SU-DHL-6 (cell line): ENCODE measurements at regions not wholly inside any gene's neighbourhood (a gene's known extent, or its start where the extent isn't known, plus 50 kb on each side); places are given as distances from the start of the nearest gene placed in this dataset.

Experiments used
- H2AFZ ChIP-seq: fragments of 200-600 bp; sonication (generic); 2 replicates; pipeline ENCODE4 v1.6.1; 2014; ENCODE audit warnings: low read depth, mild to moderate bottlenecking, moderate library complexity, mixed read lengths, antibody characterized with exemption, low read length; ENCODE audit not compliant: severe bottlenecking
- H3F3A ChIP-seq: fragments of 200-600 bp; shearing (Covaris generic); 2 replicates; pipeline ENCODE4 v1.6.0; 2016; ENCODE audit warnings: antibody characterized with exemption, mild to moderate bottlenecking; ENCODE audit not compliant: insufficient read depth
- H3K27ac ChIP-seq: fragments of 200-600 bp; sonication (generic); 2 replicates; pipeline ENCODE4 v1.5.1; 2016; ENCODE audit warnings: low read depth, mild to moderate bottlenecking, low read length, moderate library complexity, mixed read lengths
- H3K27me3 ChIP-seq: fragments of 200-600 bp; sonication (generic), shearing (Covaris generic); 2 replicates; pipeline ENCODE4 v1.6.0; 2014; ENCODE audit warnings: mild to moderate bottlenecking, low read length
- H3K36me3 ChIP-seq: fragments of 200-600 bp; sonication (generic); 2 replicates; pipeline ENCODE4 v1.6.1; 2014; ENCODE audit warnings: mild to moderate bottlenecking, low read length, mixed read lengths
- H3K4me2 ChIP-seq: fragments of 300-600, 200-600 bp; shearing (Covaris generic), sonication (generic); 2 replicates; pipeline ENCODE4 v1.6.0; 2014; ENCODE audit warnings: low read length, low read depth, mild to moderate bottlenecking; ENCODE audit not compliant: poor library complexity, severe bottlenecking
- H3K4me3 ChIP-seq: fragments of 200-600 bp; sonication (generic); 2 replicates; pipeline ENCODE4 v1.5.1; 2014; ENCODE audit warnings: antibody characterized with exemption, low read length, mild to moderate bottlenecking, mixed read lengths; ENCODE audit not compliant: insufficient read depth, poor library complexity, severe bottlenecking
- H3K79me2 ChIP-seq: fragments of 200-600 bp; sonication (generic); 2 replicates; pipeline ENCODE4 v1.6.1; 2014; ENCODE audit warnings: mild to moderate bottlenecking, low read length, moderate library complexity; ENCODE audit not compliant: insufficient read depth
- H3K9ac ChIP-seq: fragments of 200-600 bp; sonication (generic); 2 replicates; pipeline ENCODE4 v1.7.0; 2014; ENCODE audit warnings: mild to moderate bottlenecking, low read length
- H3K9me2 ChIP-seq: fragments of 200-600 bp; sonication (generic); replicated peaks from 2 replicates; pipeline ENCODE4 v1.6.1; 2014; ENCODE audit warnings: low read length; ENCODE audit not compliant: insufficient read depth
- H3K9me3 ChIP-seq: fragments of 200-600 bp; sonication (generic); 2 replicates; pipeline ENCODE4 v1.6.1; 2014; ENCODE audit warnings: low read length, mixed read lengths; ENCODE audit not compliant: insufficient read depth
- H4K20me1 ChIP-seq: fragments of 200-600 bp; sonication (generic); 2 replicates; pipeline ENCODE4 v1.6.1; 2014; ENCODE audit warnings: low read depth, mild to moderate bottlenecking, antibody characterized with exemption, low read length, moderate library complexity, mixed read lengths
- EZH2phosphoT487 ChIP-seq: fragments of 200-600 bp; sonication (generic), shearing (Covaris generic); conservative IDR thresholded peaks from 2 replicates; pipeline ENCODE4 v1.6.1; 2018; ENCODE audit warnings: mild to moderate bottlenecking, antibody characterized with exemption, low read length, moderate library complexity, mixed read lengths
- TF ChIP-seq, protein P1 (sequence below): fragments of 200-600 bp; sonication (generic); IDR thresholded peaks from one replicate; pipeline ENCODE4 v1.5.1; 2017; ENCODE audit warnings: antibody characterized with exemption, mild to moderate bottlenecking, low read length, moderate library complexity; ENCODE audit not compliant: insufficient read depth, poor library complexity, severe bottlenecking

DNA sequence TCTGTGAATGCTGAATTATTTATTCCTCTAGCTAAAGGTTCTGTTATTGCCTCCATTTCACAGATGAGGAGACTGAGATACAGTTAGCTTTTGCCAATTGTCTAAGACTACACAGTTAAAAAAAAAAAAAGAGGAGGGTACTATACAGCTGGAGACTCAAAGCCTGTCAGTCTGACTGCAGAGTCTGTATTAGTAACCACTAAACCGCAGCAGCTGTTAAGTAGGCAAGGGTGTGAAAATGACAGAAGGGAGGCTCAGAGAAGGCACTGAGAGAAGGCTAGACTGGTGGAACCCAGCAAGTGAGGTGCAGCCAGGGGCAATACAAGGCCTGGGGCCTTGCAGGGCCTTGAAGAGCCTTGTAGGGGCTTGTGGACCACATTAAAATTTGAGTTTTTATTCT lies 181.2 kb downstream of the CSNK2A3 start:
- no peaks in the 10 kb centered on the region for H3K36me3 ChIP-seq
- H3K4me3 ChIP-seq, result no peak overlapping the region
- no peaks in the 10 kb centered on the region for H3K27me3 ChIP-seq
- no peaks in the 10 kb centered on the region for H3K79me2 ChIP-seq
- H3F3A ChIP-seq, result no peaks in the 10 kb centered on the region
- TF ChIP-seq EZH2phosphoT487, result no peak
- TF ChIP-seq, protein P1, sequence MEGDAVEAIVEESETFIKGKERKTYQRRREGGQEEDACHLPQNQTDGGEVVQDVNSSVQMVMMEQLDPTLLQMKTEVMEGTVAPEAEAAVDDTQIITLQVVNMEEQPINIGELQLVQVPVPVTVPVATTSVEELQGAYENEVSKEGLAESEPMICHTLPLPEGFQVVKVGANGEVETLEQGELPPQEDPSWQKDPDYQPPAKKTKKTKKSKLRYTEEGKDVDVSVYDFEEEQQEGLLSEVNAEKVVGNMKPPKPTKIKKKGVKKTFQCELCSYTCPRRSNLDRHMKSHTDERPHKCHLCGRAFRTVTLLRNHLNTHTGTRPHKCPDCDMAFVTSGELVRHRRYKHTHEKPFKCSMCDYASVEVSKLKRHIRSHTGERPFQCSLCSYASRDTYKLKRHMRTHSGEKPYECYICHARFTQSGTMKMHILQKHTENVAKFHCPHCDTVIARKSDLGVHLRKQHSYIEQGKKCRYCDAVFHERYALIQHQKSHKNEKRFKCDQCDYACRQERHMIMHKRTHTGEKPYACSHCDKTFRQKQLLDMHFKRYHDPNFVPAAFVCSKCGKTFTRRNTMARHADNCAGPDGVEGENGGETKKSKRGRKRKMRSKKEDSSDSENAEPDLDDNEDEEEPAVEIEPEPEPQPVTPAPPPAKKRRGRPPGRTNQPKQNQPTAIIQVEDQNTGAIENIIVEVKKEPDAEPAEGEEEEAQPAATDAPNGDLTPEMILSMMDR, result no peak
- H3K9ac ChIP-seq, result no peak overlapping the region
- H4K20me1 ChIP-seq, result no peaks in the 10 kb centered on the region
- H2AFZ ChIP-seq, result no peak overlapping the region
- H3K9me2 ChIP-seq, result no peaks in the 10 kb centered on the region
- no peaks in the 10 kb centered on the region for H3K9me3 ChIP-seq
- H3K4me2 ChIP-seq, result no peak overlapping the region
- no peak overlapping the region for H3K27ac ChIP-seq

DNA sequence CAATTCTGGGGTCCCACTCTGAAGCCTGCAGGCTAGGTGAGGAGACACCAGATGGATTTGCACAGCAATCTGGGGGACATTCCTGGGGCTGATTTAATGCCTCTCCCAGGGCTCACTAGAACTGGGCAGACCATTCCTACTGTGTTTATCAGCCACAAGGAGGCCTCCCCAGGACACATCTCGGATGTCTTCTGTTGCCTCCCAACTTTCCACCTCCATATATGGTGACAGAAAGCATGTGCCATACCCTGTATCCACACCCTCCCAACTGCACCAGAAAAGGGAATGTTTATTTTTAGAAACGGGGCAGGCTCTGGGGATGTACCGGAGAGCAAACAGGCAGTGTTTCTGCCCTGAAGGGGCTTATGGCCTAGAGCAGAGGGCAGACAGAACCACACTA lies 181.8 kb downstream of the CSNK2A3 start:
- no peak overlapping the region for H3K27ac ChIP-seq
- no peaks in the 10 kb centered on the region for H3K79me2 ChIP-seq
- H3K27me3 ChIP-seq, result no peaks in the 10 kb centered on the region
- no peak overlapping the region for H3K4me3 ChIP-seq
- no peak for TF ChIP-seq EZH2phosphoT487
- TF ChIP-seq, protein P1, result no peak
- no peaks in the 10 kb centered on the region for H3F3A ChIP-seq
- no peaks in the 10 kb centered on the region for H3K36me3 ChIP-seq
- H3K9me3 ChIP-seq, result no peaks in the 10 kb centered on the region
- H3K9me2 ChIP-seq, result no peaks in the 10 kb centered on the region
- H3K4me2 ChIP-seq, result no peak overlapping the region
- H3K9ac ChIP-seq, result no peak overlapping the region
- no peaks in the 10 kb centered on the region for H4K20me1 ChIP-seq
- no peak overlapping the region for H2AFZ ChIP-seq

DNA sequence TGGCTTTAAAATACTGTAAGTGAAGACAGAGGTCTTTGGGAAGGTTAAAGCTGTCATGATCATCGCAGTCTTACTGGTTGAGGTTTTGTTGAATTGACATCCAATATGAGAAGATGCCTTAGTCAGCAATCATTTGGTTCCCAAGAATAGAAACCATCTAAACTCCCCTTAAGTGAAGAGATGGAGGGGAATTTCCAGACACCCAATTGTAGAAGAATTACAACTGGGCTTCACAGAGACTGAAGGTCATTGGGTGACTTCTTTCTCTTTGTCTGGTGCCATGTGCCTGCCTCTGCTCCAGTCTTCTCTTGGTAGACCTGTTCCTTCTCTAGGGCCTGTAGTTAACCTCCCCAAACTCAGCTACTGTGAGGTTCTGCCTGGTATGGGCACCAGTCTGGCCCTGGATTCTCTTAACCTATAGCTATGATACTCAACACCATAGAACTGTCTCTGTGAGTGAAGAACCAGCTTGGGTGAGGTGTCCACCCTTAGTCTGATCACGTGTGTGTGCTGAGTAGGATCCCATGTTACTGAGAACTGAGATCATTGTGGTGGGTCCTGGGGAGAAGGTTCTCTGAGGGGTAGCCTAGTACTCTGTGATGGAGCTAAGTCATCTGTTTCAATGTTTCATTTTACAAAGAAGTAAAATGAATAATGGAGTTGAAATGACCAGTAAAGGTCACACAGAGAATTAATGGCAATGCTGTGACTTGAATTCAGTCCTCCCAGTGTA lies 182.5 kb downstream of the CSNK2A3 start:
- H3K9me3 ChIP-seq, result no peaks in the 10 kb centered on the region
- no peaks in the 10 kb centered on the region for H3K27me3 ChIP-seq
- H4K20me1 ChIP-seq, result no peaks in the 10 kb centered on the region
- no peaks in the 10 kb centered on the region for H3F3A ChIP-seq
- no peak overlapping the region for H3K9ac ChIP-seq
- no peaks in the 10 kb centered on the region for H3K36me3 ChIP-seq
- TF ChIP-seq EZH2phosphoT487, result no peak
- TF ChIP-seq, protein P1, result no peak
- H3K9me2 ChIP-seq, result no peaks in the 10 kb centered on the region
- H3K79me2 ChIP-seq, result no peaks in the 10 kb centered on the region
- H3K4me2 ChIP-seq, result no peak overlapping the region
- no peak overlapping the region for H3K27ac ChIP-seq
- no peak overlapping the region for H3K4me3 ChIP-seq
- no peak overlapping the region for H2AFZ ChIP-seq
